ENCODE measurements at regions not wholly inside any gene's neighbourhood (a gene's known extent, or its start where the extent isn't known, plus 50 kb on each side); places are given as distances from the start of the nearest gene placed in this dataset.

DNA sequence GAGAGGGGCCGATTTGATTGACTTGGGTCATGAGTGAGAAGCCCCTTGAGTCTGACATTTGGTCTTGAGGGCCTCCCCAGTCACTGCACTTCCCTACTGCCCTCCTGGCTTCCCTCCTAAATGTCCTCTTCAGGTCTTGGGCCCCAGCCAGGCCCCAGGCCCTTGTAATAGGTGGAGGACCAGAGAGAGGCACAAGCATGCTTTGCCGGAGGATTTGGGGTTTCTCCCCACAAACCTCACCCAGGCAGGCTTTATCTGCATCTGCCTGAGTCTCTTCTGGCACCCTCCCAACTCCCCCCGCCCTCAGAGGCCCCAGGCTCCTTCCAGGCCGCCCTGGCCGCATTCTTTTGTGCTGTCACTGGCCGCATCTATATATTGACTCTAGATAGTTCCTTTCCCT is 270.7 kb downstream of the HAUS1 start:
- Histone ChIP-seq H3K4me2 (ENCODE audit: low read length) (no peak overlapping the region), H3K9ac (ENCODE audit: low read length) (no peak overlapping the region), H3K9me3 (ENCODE audit: insufficient read depth, low read depth, low read length) (no peaks in the 10 kb centered on the region), H2AFZ (ENCODE audit: low read depth, low read length) (no peak overlapping the region), H3K27ac (ENCODE audit: low read depth, low read length) (no peak overlapping the region), H3K4me3 (ENCODE audit: insufficient read depth, low read depth, low read length) (no peak overlapping the region), H4K20me1 (ENCODE audit: insufficient read depth, low read length) (no peaks in the 10 kb centered on the region), H3K36me3 (ENCODE audit: insufficient read depth, low read length) (no peaks in the 10 kb centered on the region), H3K79me2 (ENCODE audit: insufficient read depth, low read length) (no peaks in the 10 kb centered on the region), H3K27me3 (ENCODE audit: insufficient read depth, low read length) (peaks cover 2% of the 10 kb centered on the region), H3K4me1 (ENCODE audit: insufficient read depth, low read length) (no peaks in the 10 kb centered on the region)
- no peak for TF ChIP-seq EZH2 (IDR thresholded peaks at IDR 0.05; ENCODE audit: insufficient read depth, low read length)
- TF ChIP-seq, protein P1, sequence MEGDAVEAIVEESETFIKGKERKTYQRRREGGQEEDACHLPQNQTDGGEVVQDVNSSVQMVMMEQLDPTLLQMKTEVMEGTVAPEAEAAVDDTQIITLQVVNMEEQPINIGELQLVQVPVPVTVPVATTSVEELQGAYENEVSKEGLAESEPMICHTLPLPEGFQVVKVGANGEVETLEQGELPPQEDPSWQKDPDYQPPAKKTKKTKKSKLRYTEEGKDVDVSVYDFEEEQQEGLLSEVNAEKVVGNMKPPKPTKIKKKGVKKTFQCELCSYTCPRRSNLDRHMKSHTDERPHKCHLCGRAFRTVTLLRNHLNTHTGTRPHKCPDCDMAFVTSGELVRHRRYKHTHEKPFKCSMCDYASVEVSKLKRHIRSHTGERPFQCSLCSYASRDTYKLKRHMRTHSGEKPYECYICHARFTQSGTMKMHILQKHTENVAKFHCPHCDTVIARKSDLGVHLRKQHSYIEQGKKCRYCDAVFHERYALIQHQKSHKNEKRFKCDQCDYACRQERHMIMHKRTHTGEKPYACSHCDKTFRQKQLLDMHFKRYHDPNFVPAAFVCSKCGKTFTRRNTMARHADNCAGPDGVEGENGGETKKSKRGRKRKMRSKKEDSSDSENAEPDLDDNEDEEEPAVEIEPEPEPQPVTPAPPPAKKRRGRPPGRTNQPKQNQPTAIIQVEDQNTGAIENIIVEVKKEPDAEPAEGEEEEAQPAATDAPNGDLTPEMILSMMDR (IDR thresholded peaks at IDR 0.05; ENCODE audit: insufficient read depth, low read depth, low read length) = no peak
- Mint-ChIP-seq H3K36me3 (ENCODE audit: low read depth, unreplicated experiment) (peaks cover 1% of the 10 kb centered on the region), H3K27me3 (ENCODE audit: low read depth, unreplicated experiment) (peaks cover 63% of the 10 kb centered on the region), H3K4me3 (ENCODE audit: unreplicated experiment) (no peak overlapping the region), H3K9me3 (ENCODE audit: unreplicated experiment) (peaks cover 2% of the 10 kb centered on the region), H3K4me1 (ENCODE audit: low read depth, unreplicated experiment) (no peaks in the 10 kb centered on the region), H3K27ac (ENCODE audit: unreplicated experiment) (no peak overlapping the region)
- FAIRE-seq = no peak
- DNase-seq (ENCODE audit: low read depth) = no peak

DNA sequence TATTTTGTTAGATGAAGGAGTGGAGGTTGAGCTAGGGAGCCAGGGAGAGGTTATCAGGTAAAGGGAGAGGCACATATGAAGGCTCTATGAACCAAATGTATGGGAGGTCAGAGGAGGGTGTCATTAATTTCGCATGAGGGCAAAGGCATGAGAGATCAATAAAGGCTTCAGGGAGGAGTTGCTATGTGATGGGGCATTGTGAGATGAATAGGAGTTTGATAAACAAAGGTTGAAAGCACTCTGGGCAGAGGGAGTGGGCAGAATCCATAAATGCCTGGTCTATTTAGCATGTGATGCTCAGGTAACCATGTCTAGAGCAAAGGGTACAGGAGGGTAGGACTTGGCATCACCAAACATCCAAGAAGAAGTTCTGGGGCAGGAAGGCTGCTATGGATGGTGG is 273.4 kb downstream of the HAUS1 start:
- no peaks in the 10 kb centered on the region for H3K36me3 ChIP-seq (ENCODE audit: insufficient read depth, low read length)
- Mint-ChIP-seq H3K9me3 (ENCODE audit: unreplicated experiment) (no peaks in the 10 kb centered on the region), H3K27ac (ENCODE audit: unreplicated experiment) (no peak overlapping the region), H3K4me1 (ENCODE audit: low read depth, unreplicated experiment) (no peaks in the 10 kb centered on the region), H3K36me3 (ENCODE audit: low read depth, unreplicated experiment) (no peaks in the 10 kb centered on the region), H3K4me3 (ENCODE audit: unreplicated experiment) (no peak overlapping the region), H3K27me3 (ENCODE audit: low read depth, unreplicated experiment) (peaks cover 55% of the 10 kb centered on the region)
- no peak overlapping the region for H3K9ac ChIP-seq (ENCODE audit: low read length)
- H4K20me1 ChIP-seq (ENCODE audit: insufficient read depth, low read length) = no peaks in the 10 kb centered on the region
- H3K79me2 ChIP-seq (ENCODE audit: insufficient read depth, low read length) = no peaks in the 10 kb centered on the region
- no peaks in the 10 kb centered on the region for H3K9me3 ChIP-seq (ENCODE audit: insufficient read depth, low read depth, low read length)
- TF ChIP-seq, protein P1 (IDR thresholded peaks at IDR 0.05; ENCODE audit: insufficient read depth, low read depth, low read length) = no peak
- TF ChIP-seq EZH2 (IDR thresholded peaks at IDR 0.05; ENCODE audit: insufficient read depth, low read length) = no peak
- H3K27me3 ChIP-seq (ENCODE audit: insufficient read depth, low read length) = peaks cover 2% of the 10 kb centered on the region
- no peak overlapping the region for H3K4me3 ChIP-seq (ENCODE audit: insufficient read depth, low read depth, low read length)
- DNase-seq (ENCODE audit: low read depth) (no peak), FAIRE-seq (no peak)
- H3K4me1 ChIP-seq (ENCODE audit: insufficient read depth, low read length) = no peaks in the 10 kb centered on the region
- no peak overlapping the region for H3K4me2 ChIP-seq (ENCODE audit: low read length)
- H3K27ac ChIP-seq (ENCODE audit: low read depth, low read length) = no peak overlapping the region
- no peak overlapping the region for H2AFZ ChIP-seq (ENCODE audit: low read depth, low read length)

DNA sequence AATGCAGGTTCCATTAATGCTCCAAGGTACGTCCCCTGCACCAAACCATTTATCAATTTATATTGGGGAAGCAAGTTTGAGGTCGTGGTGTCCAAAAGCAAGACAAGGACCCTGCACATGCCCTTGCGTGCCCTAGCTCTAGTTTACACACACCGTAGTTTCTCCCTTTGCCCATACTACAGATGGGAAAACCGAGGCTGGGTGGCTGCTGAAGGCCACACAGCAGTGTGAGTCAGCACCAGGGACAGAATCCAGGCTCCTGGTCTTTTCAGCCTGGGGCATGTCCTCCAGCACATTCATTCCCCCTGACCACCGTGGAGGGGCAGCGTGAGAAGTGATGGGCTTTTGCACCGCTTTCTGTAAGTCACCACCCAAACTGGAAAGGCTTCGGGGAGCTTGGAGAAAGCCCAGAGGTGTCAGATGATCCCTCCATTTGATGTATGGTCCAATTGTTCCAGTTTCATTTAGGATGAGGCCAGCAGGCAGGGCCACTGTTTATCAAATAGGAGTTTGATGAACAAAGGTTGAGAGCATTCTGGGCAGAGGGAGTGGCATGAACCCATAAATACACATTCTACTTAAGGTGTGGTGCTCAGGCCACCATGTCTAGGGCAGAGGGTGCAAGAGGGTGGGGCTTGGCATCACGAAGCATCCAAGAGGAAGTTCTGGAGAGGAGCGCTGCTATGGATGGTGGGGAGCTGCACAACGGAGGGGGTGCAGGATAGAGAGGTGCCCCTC is 274.1 kb downstream of the HAUS1 start:
- no peak overlapping the region for H3K4me3 ChIP-seq (ENCODE audit: insufficient read depth, low read depth, low read length)
- H3K4me1 Mint-ChIP-seq (ENCODE audit: low read depth, unreplicated experiment) = no peaks in the 10 kb centered on the region

More for the DNA sequence above, 274.1 kb downstream of the HAUS1 start:
- no peaks in the 10 kb centered on the region for H3K9me3 ChIP-seq (ENCODE audit: insufficient read depth, low read depth, low read length)
- Mint-ChIP-seq H3K36me3 (ENCODE audit: low read depth, unreplicated experiment) (no peaks in the 10 kb centered on the region), H3K9me3 (ENCODE audit: unreplicated experiment) (peaks cover 2% of the 10 kb centered on the region), H3K27ac (ENCODE audit: unreplicated experiment) (no peak overlapping the region), H3K27me3 (ENCODE audit: low read depth, unreplicated experiment) (peaks cover 51% of the 10 kb centered on the region), H3K4me3 (ENCODE audit: unreplicated experiment) (no peak overlapping the region)
- H3K27me3 ChIP-seq (ENCODE audit: insufficient read depth, low read length) = peaks cover 2% of the 10 kb centered on the region
- DNase-seq (ENCODE audit: low read depth) (no peak), FAIRE-seq (no peak)
- no peak overlapping the region for H3K4me2 ChIP-seq (ENCODE audit: low read length)
- no peaks in the 10 kb centered on the region for H3K4me1 ChIP-seq (ENCODE audit: insufficient read depth, low read length)
- H3K9ac ChIP-seq (ENCODE audit: low read length) = no peak overlapping the region
- H3K36me3 ChIP-seq (ENCODE audit: insufficient read depth, low read length) = no peaks in the 10 kb centered on the region
- no peak overlapping the region for H2AFZ ChIP-seq (ENCODE audit: low read depth, low read length)
- no peaks in the 10 kb centered on the region for H4K20me1 ChIP-seq (ENCODE audit: insufficient read depth, low read length)
- no peaks in the 10 kb centered on the region for H3K79me2 ChIP-seq (ENCODE audit: insufficient read depth, low read length)
- H3K27ac ChIP-seq (ENCODE audit: low read depth, low read length) = no peak overlapping the region
- TF ChIP-seq EZH2 (IDR thresholded peaks at IDR 0.05; ENCODE audit: insufficient read depth, low read length) = no peak
- TF ChIP-seq, protein P1 (IDR thresholded peaks at IDR 0.05; ENCODE audit: insufficient read depth, low read depth, low read length) = no peak

Data from astrocyte (in vitro differentiated cells and primary cell).